GM12891 (cell line): ENCODE measurements at regions not wholly inside any gene's neighbourhood (a gene's known extent, or its start where the extent isn't known, plus 50 kb on each side); places are given as distances from the start of the nearest gene placed in this dataset.

Experiments
- DNase-seq: peaks from one replicate; pipeline ENCODE4 v3.0.0; 2011; ENCODE audit warnings: low spot score; ENCODE audit not compliant: insufficient read length
- FAIRE-seq: peaks from 2 replicates; lab custom pipeline; 2011; peaks lifted over from hg19 to GRCh38; lab: Jason Lieb, UNC
- PAX5 ChIP-seq: IDR thresholded peaks from 2 replicates; pipeline ENCODE4 v1.6.1; 2011; ENCODE audit warnings: low read length, moderate library complexity, mild to moderate bottlenecking; ENCODE audit not compliant: insufficient read depth, severe bottlenecking
- POLR2A ChIP-seq: IDR thresholded peaks from 2 replicates; pipeline ENCODE4 v1.6.1; 2011; ENCODE audit warnings: low read depth, low read length, control low read depth
- POLR2AphosphoS5 ChIP-seq: IDR thresholded peaks from 2 replicates; pipeline ENCODE4 v1.6.1; 2011; ENCODE audit warnings: low read depth, low read length, control low read depth
- POU2F2 ChIP-seq: IDR thresholded peaks from 2 replicates; pipeline ENCODE4 v1.6.1; 2011; ENCODE audit warnings: low read depth, mild to moderate bottlenecking, control low read depth, low read length, moderate library complexity
- SPI1 ChIP-seq: IDR thresholded peaks from 2 replicates; pipeline ENCODE4 v1.6.1; 2011; ENCODE audit warnings: low read depth, low read length, control low read depth
- TAF1 ChIP-seq: IDR thresholded peaks from 2 replicates; pipeline ENCODE4 v1.6.1; 2011; ENCODE audit warnings: low read depth, low read length, control low read depth

GRCh38 chr18:31245820-31246219 is 72.1 kb upstream of the DSG1 start:
- FAIRE-seq, result no peak
- TF ChIP-seq TAF1, result no peak
- TF ChIP-seq POLR2A, result no peak
- TF ChIP-seq SPI1, result no peak
- TF ChIP-seq POLR2AphosphoS5, result no peak
- no peak for TF ChIP-seq PAX5
- no peak for TF ChIP-seq POU2F2
- no peak for DNase-seq

- TF ChIP-seq POU2F2 (no peak), PAX5 (no peak), SPI1 (peak; percentile 70), POLR2A (no peak), TAF1 (no peak)
- FAIRE-seq (peak; percentile 13), DNase-seq (no peak)
Measured at GRCh38 chr18:31246460-31246859, 71.5 kb upstream of the DSG1 start.

- FAIRE-seq (peak; percentile 16), DNase-seq (no peak)
- TF ChIP-seq PAX5 (no peak), POLR2AphosphoS5 (no peak), POLR2A (no peak), SPI1 (no peak), POU2F2 (no peak), TAF1 (no peak)
Measured at GRCh38 chr18:31247574-31248199, 70.3 kb upstream of the DSG1 start.

- FAIRE-seq (no peak), DNase-seq (no peak)
- TF ChIP-seq TAF1 (no peak), SPI1 (no peak), PAX5 (no peak)
Measured at GRCh38 chr18:31248783-31249521, 69.0 kb upstream of the DSG1 start.

GRCh38 chr18:31250902-31251301 is 67.1 kb upstream of the DSG1 start:
- FAIRE-seq (no peak), DNase-seq (no peak)
- TF ChIP-seq PAX5 (no peak), TAF1 (no peak), POU2F2 (no peak), POLR2AphosphoS5 (no peak), SPI1 (no peak)

- no peak for TF ChIP-seq PAX5
- TF ChIP-seq SPI1, result peak; percentile 23; the same call in 1 of the 2 replicates
- no peak for TF ChIP-seq POLR2AphosphoS5
- no peak for TF ChIP-seq TAF1
- peak; percentile 42; the same call in 1 of the 2 replicates for TF ChIP-seq POU2F2
- no peak for TF ChIP-seq POLR2A
- FAIRE-seq (peak; percentile 23), DNase-seq (no peak)
Measured at GRCh38 chr18:31252522-31252921, 65.4 kb upstream of the DSG1 start.

- no peak for TF ChIP-seq TAF1
- TF ChIP-seq POLR2AphosphoS5, result no peak
- DNase-seq (no peak), FAIRE-seq (no peak)
Measured at GRCh38 chr18:31255953-31256352, 62.0 kb upstream of the DSG1 start.

- FAIRE-seq, result no peak
- TF ChIP-seq POU2F2 (no peak), TAF1 (no peak), SPI1 (no peak), POLR2AphosphoS5 (no peak), POLR2A (no peak)
- no peak for DNase-seq
Measured at GRCh38 chr18:31258789-31259188, 59.2 kb upstream of the DSG1 start.

- TF ChIP-seq POU2F2, result no peak
- TF ChIP-seq POLR2A, result no peak
- no peak for TF ChIP-seq PAX5
- TF ChIP-seq SPI1, result no peak
- no peak for TF ChIP-seq POLR2AphosphoS5
- no peak for TF ChIP-seq TAF1
- FAIRE-seq, result no peak
- DNase-seq, result no peak
Measured at GRCh38 chr18:31261792-31262582, 56.0 kb upstream of the DSG1 start.
